ENCODE measurements at regions not wholly inside any gene's neighbourhood (a gene's known extent, or its start where the extent isn't known, plus 50 kb on each side); places are given as distances from the start of the nearest gene placed in this dataset.

GRCh38 chr7:81427461-81427860 is 342.4 kb downstream of the HGF start:
- no peak overlapping the region for H3K4me3 ChIP-seq (ENCODE audit: low read depth, low read length)
- TF ChIP-seq, protein P1, sequence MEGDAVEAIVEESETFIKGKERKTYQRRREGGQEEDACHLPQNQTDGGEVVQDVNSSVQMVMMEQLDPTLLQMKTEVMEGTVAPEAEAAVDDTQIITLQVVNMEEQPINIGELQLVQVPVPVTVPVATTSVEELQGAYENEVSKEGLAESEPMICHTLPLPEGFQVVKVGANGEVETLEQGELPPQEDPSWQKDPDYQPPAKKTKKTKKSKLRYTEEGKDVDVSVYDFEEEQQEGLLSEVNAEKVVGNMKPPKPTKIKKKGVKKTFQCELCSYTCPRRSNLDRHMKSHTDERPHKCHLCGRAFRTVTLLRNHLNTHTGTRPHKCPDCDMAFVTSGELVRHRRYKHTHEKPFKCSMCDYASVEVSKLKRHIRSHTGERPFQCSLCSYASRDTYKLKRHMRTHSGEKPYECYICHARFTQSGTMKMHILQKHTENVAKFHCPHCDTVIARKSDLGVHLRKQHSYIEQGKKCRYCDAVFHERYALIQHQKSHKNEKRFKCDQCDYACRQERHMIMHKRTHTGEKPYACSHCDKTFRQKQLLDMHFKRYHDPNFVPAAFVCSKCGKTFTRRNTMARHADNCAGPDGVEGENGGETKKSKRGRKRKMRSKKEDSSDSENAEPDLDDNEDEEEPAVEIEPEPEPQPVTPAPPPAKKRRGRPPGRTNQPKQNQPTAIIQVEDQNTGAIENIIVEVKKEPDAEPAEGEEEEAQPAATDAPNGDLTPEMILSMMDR (IDR thresholded peaks at IDR 0.05; ENCODE audit: low read depth, low read length) = no peak
- no peak for DNase-seq (ENCODE audit: low read depth, low spot score)
- in situ Hi-C loops (cut with HindIII; ENCODE audit: low sequenced_read_pairs) = loop anchor here (25.0 kb wide), 1 partner anchor 515 kb away; the partner anchor contains the start of gene SEMA3C

DNA sequence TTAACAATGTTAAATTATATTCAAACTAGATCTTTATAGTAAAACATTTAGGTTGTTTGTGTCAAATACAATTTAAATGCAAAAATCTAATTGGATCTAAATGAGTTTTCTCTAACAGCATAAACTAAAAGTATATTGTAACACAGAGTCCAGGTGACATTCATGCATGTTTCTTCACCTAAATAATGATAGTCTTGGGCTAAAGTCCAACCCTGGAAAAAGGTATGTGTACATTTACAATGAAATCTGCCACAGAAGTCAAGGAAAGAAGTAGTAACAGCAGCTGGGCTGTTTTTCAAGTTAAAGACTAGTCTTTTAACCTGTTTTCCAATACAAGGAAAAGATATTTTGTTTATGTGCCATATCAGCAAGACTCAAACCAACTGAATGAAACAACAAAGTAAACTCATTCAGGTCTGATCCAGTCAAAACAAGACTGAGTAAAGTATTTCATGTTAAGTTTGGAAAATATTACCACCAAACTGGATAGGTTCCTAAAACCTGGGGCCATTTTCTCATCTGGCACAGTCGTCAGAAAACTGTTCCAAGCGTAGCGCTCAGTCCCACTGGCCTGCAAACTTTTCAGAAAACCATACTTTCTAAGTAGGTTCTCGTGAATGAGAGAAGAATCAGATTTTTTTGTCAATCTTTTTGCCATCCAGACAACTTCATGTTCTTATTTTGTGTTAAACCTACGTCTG is 349.2 kb downstream of the HGF start:
- no peak for DNase-seq (ENCODE audit: low read depth, low spot score)
- no peak overlapping the region for H3K4me3 ChIP-seq (ENCODE audit: low read depth, low read length)
- in situ Hi-C loops (cut with HindIII; ENCODE audit: low sequenced_read_pairs) = no loop called here
- TF ChIP-seq, protein P1 (IDR thresholded peaks at IDR 0.05; ENCODE audit: low read depth, low read length) = no peak

DNA sequence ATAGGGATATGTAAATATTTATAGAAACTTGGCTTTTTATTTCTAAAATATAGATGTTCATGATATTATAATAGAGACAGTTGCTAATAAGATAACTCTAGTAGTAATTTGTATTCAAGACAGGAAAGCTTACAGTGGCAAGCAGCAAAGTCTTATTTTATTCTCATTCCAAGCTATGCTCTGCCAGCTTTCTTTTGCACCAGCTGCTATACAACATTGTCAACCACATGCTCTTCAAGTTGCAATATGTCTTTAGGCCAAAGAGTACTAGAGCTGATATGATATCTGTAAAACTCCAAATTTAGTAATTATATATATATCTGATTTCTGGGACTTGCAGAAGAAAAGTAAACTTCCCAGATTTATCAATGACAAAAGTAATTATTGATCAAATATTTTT is 350.1 kb downstream of the HGF start:
- TF ChIP-seq, protein P1 (IDR thresholded peaks at IDR 0.05; ENCODE audit: low read depth, low read length) = no peak
- no peak overlapping the region for H3K4me3 ChIP-seq (ENCODE audit: low read depth, low read length)
- in situ Hi-C loops (cut with HindIII; ENCODE audit: low sequenced_read_pairs) = no loop called here
- DNase-seq (ENCODE audit: low read depth, low spot score) = no peak

- in situ Hi-C loops (cut with HindIII; ENCODE audit: low sequenced_read_pairs) = no loop called here
- H3K4me3 ChIP-seq (ENCODE audit: low read depth, low read length) = no peak overlapping the region
- TF ChIP-seq, protein P1 (IDR thresholded peaks at IDR 0.05; ENCODE audit: low read depth, low read length) = no peak
- DNase-seq (ENCODE audit: low read depth, low spot score) = no peak
These were observed 353.2 kb downstream of the HGF start for GRCh38 chr7:81416659-81417058.

- H3K4me3 ChIP-seq (ENCODE audit: low read depth, low read length) = no peak overlapping the region
- DNase-seq (ENCODE audit: low read depth, low spot score) = peak; percentile 50
- TF ChIP-seq, protein P1 (IDR thresholded peaks at IDR 0.05; ENCODE audit: low read depth, low read length) = no peak
- in situ Hi-C loops (cut with HindIII; ENCODE audit: low sequenced_read_pairs) = no loop called here
These were observed 354.7 kb downstream of the HGF start for GRCh38 chr7:81415181-81415580.

DNA sequence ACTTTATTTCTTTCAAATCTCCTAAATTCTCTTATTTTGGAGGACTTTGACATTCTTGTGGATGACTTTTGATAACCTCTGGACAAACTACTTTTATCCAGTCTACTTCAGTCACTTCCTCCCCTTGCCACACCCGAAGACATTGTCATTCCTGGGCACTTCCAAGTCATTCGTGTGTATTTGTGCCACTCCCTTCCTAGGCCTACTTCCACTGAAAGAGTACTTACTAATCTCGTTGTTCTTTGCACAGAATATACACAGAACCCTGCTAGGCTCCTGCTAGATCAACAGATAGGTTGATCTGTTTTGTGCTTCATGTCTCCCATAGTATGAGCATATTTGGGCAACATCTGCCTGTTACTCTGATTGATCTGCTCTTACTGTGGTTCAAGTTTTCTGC is 355.4 kb downstream of the HGF start:
- TF ChIP-seq, protein P1 (IDR thresholded peaks at IDR 0.05; ENCODE audit: low read depth, low read length) = no peak
- in situ Hi-C loops (cut with HindIII; ENCODE audit: low sequenced_read_pairs) = no loop called here
- no peak for DNase-seq (ENCODE audit: low read depth, low spot score)

More for the DNA sequence above, 355.4 kb downstream of the HGF start:
- no peak overlapping the region for H3K4me3 ChIP-seq (ENCODE audit: low read depth, low read length)

Measured in astrocyte of the spinal cord (primary cell).